ENCODE measurements at regions not wholly inside any gene's neighbourhood (a gene's known extent, or its start where the extent isn't known, plus 50 kb on each side); places are given as distances from the start of the nearest gene placed in this dataset.

GRCh38 chr9:90330231-90330630, 312.4 kb downstream of the DIRAS2 start:
- TF ChIP-seq TAF1 (IDR thresholded peaks at IDR 0.05; ENCODE audit: low read depth), result no peak
- no peak for TF ChIP-seq EP300 (conservative IDR thresholded peaks at IDR 0.05; ENCODE audit: poor library complexity, severe bottlenecking)
- no peak for TF ChIP-seq REST (IDR thresholded peaks at IDR 0.05; ENCODE audit: borderline replicate concordance)
- Histone ChIP-seq H3K9me3 (ENCODE audit: low read length) (no peaks in the 10 kb centered on the region), H3K27me3 (ENCODE audit: insufficient read depth, low read depth, low read length) (no peaks in the 10 kb centered on the region), H4K20me1 (ENCODE audit: insufficient read depth) (no peaks in the 10 kb centered on the region), H3K9me2 (ENCODE audit: insufficient read depth, low read length) (no peaks in the 10 kb centered on the region), H3F3A (ENCODE audit: insufficient read depth, low read length, poor library complexity, severe bottlenecking) (no peaks in the 10 kb centered on the region), H3K4me2 (ENCODE audit: low read length) (no peak overlapping the region), H2AFZ (ENCODE audit: low read depth, low read length) (no peak overlapping the region), H3K4me3 (ENCODE audit: low read length) (no peak overlapping the region), H3K79me2 (replicated peaks; ENCODE audit: insufficient read depth, low read length) (no peaks in the 10 kb centered on the region), H3K9ac (ENCODE audit: low read length) (no peak overlapping the region), H3K36me3 (ENCODE audit: insufficient read depth, low read length) (no peaks in the 10 kb centered on the region), H3K27ac (ENCODE audit: low read length) (no peak overlapping the region)

GRCh38 chr9:90331826-90332575, 310.6 kb downstream of the DIRAS2 start:
- no peak overlapping the region for H3K4me3 ChIP-seq (ENCODE audit: low read length)
- no peaks in the 10 kb centered on the region for H3K79me2 ChIP-seq (replicated peaks; ENCODE audit: insufficient read depth, low read length)
- no peaks in the 10 kb centered on the region for H3K9me3 ChIP-seq (ENCODE audit: low read length)
- no peak overlapping the region for H3K4me2 ChIP-seq (ENCODE audit: low read length)
- H3K36me3 ChIP-seq (ENCODE audit: insufficient read depth, low read length), result no peaks in the 10 kb centered on the region
- no peaks in the 10 kb centered on the region for H4K20me1 ChIP-seq (ENCODE audit: insufficient read depth)
- no peak overlapping the region for H3K9ac ChIP-seq (ENCODE audit: low read length)
- no peak overlapping the region for H2AFZ ChIP-seq (ENCODE audit: low read depth, low read length)
- no peaks in the 10 kb centered on the region for H3K27me3 ChIP-seq (ENCODE audit: insufficient read depth, low read depth, low read length)
- no peak overlapping the region for H3K27ac ChIP-seq (ENCODE audit: low read length)
- H3K9me2 ChIP-seq (ENCODE audit: insufficient read depth, low read length), result no peaks in the 10 kb centered on the region
- TF ChIP-seq POLR2AphosphoS5 (IDR thresholded peaks at IDR 0.05) (no peak), REST (IDR thresholded peaks at IDR 0.05; ENCODE audit: borderline replicate concordance) (no peak)
- H3F3A ChIP-seq (ENCODE audit: insufficient read depth, low read length, poor library complexity, severe bottlenecking), result no peaks in the 10 kb centered on the region

- H2AFZ ChIP-seq (ENCODE audit: low read depth, low read length), result no peak overlapping the region
- no peak overlapping the region for H3K4me3 ChIP-seq (ENCODE audit: low read length)
- H3K9ac ChIP-seq (ENCODE audit: low read length), result no peak overlapping the region
- no peaks in the 10 kb centered on the region for H3K36me3 ChIP-seq (ENCODE audit: insufficient read depth, low read length)
- no peaks in the 10 kb centered on the region for H3K27me3 ChIP-seq (ENCODE audit: insufficient read depth, low read depth, low read length)
- H3K27ac ChIP-seq (ENCODE audit: low read length), result no peak overlapping the region
- H4K20me1 ChIP-seq (ENCODE audit: insufficient read depth), result no peaks in the 10 kb centered on the region
- no peaks in the 10 kb centered on the region for H3K79me2 ChIP-seq (replicated peaks; ENCODE audit: insufficient read depth, low read length)
- no peak overlapping the region for H3K4me2 ChIP-seq (ENCODE audit: low read length)
- TF ChIP-seq TAF1 (IDR thresholded peaks at IDR 0.05; ENCODE audit: low read depth) (no peak), MXI1 (conservative IDR thresholded peaks at IDR 0.05; ENCODE audit: poor library complexity, severe bottlenecking) (no peak), RAD21 (conservative IDR thresholded peaks at IDR 0.05) (no peak), CTCF (IDR thresholded peaks at IDR 0.05; ENCODE audit: poor library complexity, severe bottlenecking) (no peak), EZH2 (IDR thresholded peaks at IDR 0.05; ENCODE audit: borderline replicate concordance, insufficient read depth, low read length, poor library complexity, severe bottlenecking) (no peak), SMC3 (conservative IDR thresholded peaks at IDR 0.05; ENCODE audit: poor library complexity) (no peak), REST (IDR thresholded peaks at IDR 0.05; ENCODE audit: borderline replicate concordance) (no peak), EP300 (conservative IDR thresholded peaks at IDR 0.05; ENCODE audit: poor library complexity, severe bottlenecking) (no peak), POLR2AphosphoS5 (IDR thresholded peaks at IDR 0.05) (no peak)
- H3F3A ChIP-seq (ENCODE audit: insufficient read depth, low read length, poor library complexity, severe bottlenecking), result no peaks in the 10 kb centered on the region
- no peaks in the 10 kb centered on the region for H3K9me2 ChIP-seq (ENCODE audit: insufficient read depth, low read length)
- H3K9me3 ChIP-seq (ENCODE audit: low read length), result no peaks in the 10 kb centered on the region
Measured at GRCh38 chr9:90333226-90333625, 309.4 kb downstream of the DIRAS2 start.
